ENCODE measurements at regions not wholly inside any gene's neighbourhood (a gene's known extent, or its start where the extent isn't known, plus 50 kb on each side); places are given as distances from the start of the nearest gene placed in this dataset.

- TF ChIP-seq EZH2 (IDR thresholded peaks at IDR 0.05) (no peak), POLR2AphosphoS5 (IDR thresholded peaks at IDR 0.05; ENCODE audit: borderline replicate concordance, low read depth, low read length) (no peak)
Observed at GRCh38 chr14:28138341-28138740, 628.2 kb upstream of the FOXG1 start.
